Right ventricle myocardium superior (tissue), 1 donor: ENCODE measurements at regions not wholly inside any gene's neighbourhood (a gene's known extent, or its start where the extent isn't known, plus 50 kb on each side); places are given as distances from the start of the nearest gene placed in this dataset.
"Not testable (repeated sequence)": the region's sequence is repeated elsewhere in the genome, so short reads cannot be mapped to it uniquely, and the experiment has no call there.

ENCODE experiments used
- ATAC-seq: fragments of 200-7000 bp; cut with Tn5 transposase; one replicate; pipeline ENCODE4 v1.9.1; 2020; ENCODE audit warnings: mild to moderate bottlenecking; ENCODE audit not compliant: poor library complexity
- DNase-seq: peaks from one replicate; pipeline ENCODE4 v3.0.0-alpha.2; 2020
- intact Hi-C: fragments of 100-400 bp; cut with DNase I; formaldehyde crosslinking; loops from one replicate; pipeline ENCODE4 v1.11.2; 2022
- donor health status: DM: no; HTN: yes; CAD: no; lungs with severe emphysema.

GRCh38 chr16:66196770-66197169 is 169.7 kb upstream of the CDH5 start:
- DNase-seq (no peak), ATAC-seq (no peak)
- intact Hi-C loops, result no loop called here

GRCh38 chr16:66194866-66195265 is 171.6 kb upstream of the CDH5 start:
- intact Hi-C loops, result no loop called here
- no peak for DNase-seq
- no peak for ATAC-seq

- intact Hi-C loops, result no loop called here
- no peak for ATAC-seq
These were observed 172.8 kb upstream of the CDH5 start for GRCh38 chr16:66193543-66194229.

GRCh38 chr16:66190411-66190810 is 176.1 kb upstream of the CDH5 start:
- no peak for DNase-seq
- ATAC-seq, result no peak
- intact Hi-C loops, result no loop called here

More at GRCh38 chr16:66193543-66194229, 172.8 kb upstream of the CDH5 start:
- no peak for DNase-seq

- no peak for ATAC-seq
- DNase-seq, result no peak
- intact Hi-C loops, result loop anchor here (10.0 kb wide), 1 partner anchor 55 kb away; no protein-coding TSS in a partner anchor
These were observed 176.5 kb upstream of the CDH5 start for GRCh38 chr16:66189951-66190350.

- no peak for ATAC-seq
- intact Hi-C loops, result loop anchor here (10.0 kb wide), 1 partner anchor 56 kb away; no protein-coding TSS in a partner anchor
- no peak for DNase-seq
These were observed 177.4 kb upstream of the CDH5 start for GRCh38 chr16:66188917-66189725.

- ATAC-seq (peak; percentile 38), DNase-seq (no peak)
- intact Hi-C loops, result loop anchor here (10.0 kb wide), 1 partner anchor 58 kb away; no protein-coding TSS in a partner anchor
These were observed 180.2 kb upstream of the CDH5 start for GRCh38 chr16:66186251-66186785.

- ATAC-seq (no peak), DNase-seq (no peak)
- intact Hi-C loops, result loop anchor here (10.0 kb wide), 1 partner anchor 62 kb away; no protein-coding TSS in a partner anchor
These were observed 183.9 kb upstream of the CDH5 start for GRCh38 chr16:66182592-66182991.

- intact Hi-C loops, result no loop called here
- DNase-seq, result no peak
- no peak for ATAC-seq
These were observed 189.8 kb upstream of the CDH5 start for GRCh38 chr16:66176731-66177130.

- ATAC-seq (no peak), DNase-seq (no peak)
- intact Hi-C loops, result no loop called here
These were observed 190.4 kb upstream of the CDH5 start for GRCh38 chr16:66176111-66176510.

GRCh38 chr16:66175636-66176035 is 190.9 kb upstream of the CDH5 start:
- DNase-seq, result no peak

GRCh38 chr16:66175058-66175457 is 191.4 kb upstream of the CDH5 start:
- no peak for ATAC-seq

More at GRCh38 chr16:66175636-66176035, 190.9 kb upstream of the CDH5 start:
- intact Hi-C loops, result no loop called here
- no peak for ATAC-seq

GRCh38 chr16:66173796-66174195 is 192.7 kb upstream of the CDH5 start:
- intact Hi-C loops, ATAC-seq: not testable (repeated sequence)

More at GRCh38 chr16:66175058-66175457, 191.4 kb upstream of the CDH5 start:
- no peak for DNase-seq
- intact Hi-C loops, result no loop called here

GRCh38 chr16:66173181-66173580 is 193.3 kb upstream of the CDH5 start:
- intact Hi-C loops, ATAC-seq, DNase-seq: not testable (repeated sequence)

More at GRCh38 chr16:66173796-66174195, 192.7 kb upstream of the CDH5 start:
- not testable (repeated sequence) for DNase-seq

- intact Hi-C loops, result no loop called here
- peak; percentile 49 for ATAC-seq
- no peak for DNase-seq
These were observed 194.0 kb upstream of the CDH5 start for GRCh38 chr16:66172463-66172862.

GRCh38 chr16:66171578-66171977 is 194.9 kb upstream of the CDH5 start:
- intact Hi-C loops, result no loop called here
- ATAC-seq (no peak), DNase-seq (no peak)

- ATAC-seq, result no peak
- no peak for DNase-seq
- intact Hi-C loops, result no loop called here
These were observed 195.5 kb upstream of the CDH5 start for GRCh38 chr16:66170989-66171388.

GRCh38 chr16:66169817-66170216 is 196.7 kb upstream of the CDH5 start:
- no peak for DNase-seq
- ATAC-seq, result no peak
- intact Hi-C loops, result no loop called here

GRCh38 chr16:66168777-66169176 is 197.7 kb upstream of the CDH5 start:
- intact Hi-C loops, result no loop called here
- DNase-seq, result no peak
- ATAC-seq, result no peak
